CD4-positive, alpha-beta memory T cell (primary cell): ENCODE measurements at regions not wholly inside any gene's neighbourhood (a gene's known extent, or its start where the extent isn't known, plus 50 kb on each side); places are given as distances from the start of the nearest gene placed in this dataset.

ENCODE experiments used
- CTCF ChIA-PET: fragments of 350-600 bp; sonication (Branson Sonifier 250); formaldehyde crosslinking; loops from one replicate; lab custom pipeline; 2021; ENCODE audit warnings: inconsistent platforms; ENCODE audit not compliant: partially characterized antibody; lab: Charles Lee
- POLR2A ChIA-PET: fragments of 350-600 bp; sonication (Branson Sonifier 250); formaldehyde crosslinking; loops from one replicate; lab custom pipeline; 2021; ENCODE audit not compliant: partially characterized antibody; lab: Charles Lee
- DNase-seq, 5 donors: peaks; one replicate each; pipeline versions ENCODE4 v3.0.0 to v3.0.0-alpha.2; 2020 to 2022; ENCODE audit warnings: mixed read lengths in 1 of 5
- H3K27ac ChIP-seq: one replicate; pipeline ENCODE4 v1.7.0; 2013; ENCODE audit warnings: low read depth, low read length
- H3K27me3 ChIP-seq: 2 replicates; pipeline ENCODE4 v1.7.0; 2013; ENCODE audit warnings: mild to moderate bottlenecking, low read length, moderate library complexity; ENCODE audit not compliant: insufficient read depth
- H3K36me3 ChIP-seq: 2 replicates; pipeline ENCODE4 v1.7.0; 2013; ENCODE audit warnings: mild to moderate bottlenecking, low read length, moderate library complexity; ENCODE audit not compliant: insufficient read depth
- H3K4me1 ChIP-seq: 2 replicates; pipeline ENCODE4 v1.7.0; 2013; ENCODE audit warnings: mild to moderate bottlenecking, low read length, moderate library complexity; ENCODE audit not compliant: insufficient read depth
- H3K4me3 ChIP-seq, 2 donors: one replicate each; pipeline ENCODE4 v1.7.0; 2013; ENCODE audit warnings: low read length in 2 of 2, mild to moderate bottlenecking in 1 of 2
- H3K9me3 ChIP-seq, 2 donors: one replicate each; pipeline ENCODE4 v1.7.0; 2013; ENCODE audit warnings: low read length in 2 of 2, control low read depth in 1 of 2; ENCODE audit not compliant: control insufficient read depth in 1 of 2
- H3K27ac Mint-ChIP-seq, 7 donors: one replicate each; pipeline ENCODE4 v1.8.0; 2020 to 2021; ENCODE audit warnings: mixed read lengths in 7 of 7, mild to moderate bottlenecking in 6 of 7, inconsistent platforms in 3 of 7, moderate library complexity in 3 of 7
- H3K27me3 Mint-ChIP-seq, 2 donors: one replicate each; pipeline ENCODE4 v1.8.0; 2020 to 2021; ENCODE audit warnings: mixed read lengths in 2 of 2
- H3K36me3 Mint-ChIP-seq, 2 donors: one replicate each; pipeline ENCODE4 v1.8.0; 2020 to 2021; ENCODE audit warnings: mixed read lengths in 2 of 2, inconsistent platforms in 1 of 2, mild to moderate bottlenecking in 1 of 2
- H3K4me1 Mint-ChIP-seq, 4 donors: one replicate each; pipeline ENCODE4 v1.8.0; 2020 to 2021; ENCODE audit warnings: mixed read lengths in 4 of 4, mild to moderate bottlenecking in 1 of 4
- H3K4me3 Mint-ChIP-seq, 8 donors: one replicate each; pipeline ENCODE4 v1.8.0; 2020 to 2021; ENCODE audit warnings: mixed read lengths in 8 of 8, mild to moderate bottlenecking in 7 of 8, moderate library complexity in 6 of 8, inconsistent platforms in 3 of 8
- H3K9me3 Mint-ChIP-seq, 8 donors: one replicate each; pipeline ENCODE4 v1.8.0; 2020 to 2021; ENCODE audit warnings: mixed read lengths in 8 of 8, mild to moderate bottlenecking in 5 of 8, inconsistent platforms in 3 of 8, moderate library complexity in 1 of 8
- intact Hi-C: fragments of 100-400 bp; cut with micrococcal nuclease; formaldehyde crosslinking; loops from one replicate; pipeline ENCODE4 v1.15.1; 2023

GRCh38 chr2:235141411-235142128 lies 189.8 kb downstream of the SH3BP4 start:
- DNase-seq: no peak
- Histone ChIP-seq H3K4me1 (no peaks in the 10 kb centered on the region), H3K4me3 (no peak overlapping the region), H3K9me3 (no peaks in the 10 kb centered on the region), H3K27ac (no peak overlapping the region), H3K27me3 (no peaks in the 10 kb centered on the region), H3K36me3 (no peaks in the 10 kb centered on the region)
- CTCF ChIA-PET: no interaction called here
- H3K27me3 Mint-ChIP-seq: peaks cover 7 to 8% of the 10 kb centered on the region in 2 donors
- POLR2A ChIA-PET: no interaction called here
- H3K4me1 Mint-ChIP-seq: no peaks in the 10 kb centered on the region
- H3K9me3 Mint-ChIP-seq: no peaks in the 10 kb centered on the region
- no peak overlapping the region for H3K4me3 Mint-ChIP-seq
- intact Hi-C loops: no loop called here
- H3K36me3 Mint-ChIP-seq: no peaks in the 10 kb centered on the region
- H3K27ac Mint-ChIP-seq: no peak overlapping the region

DNA sequence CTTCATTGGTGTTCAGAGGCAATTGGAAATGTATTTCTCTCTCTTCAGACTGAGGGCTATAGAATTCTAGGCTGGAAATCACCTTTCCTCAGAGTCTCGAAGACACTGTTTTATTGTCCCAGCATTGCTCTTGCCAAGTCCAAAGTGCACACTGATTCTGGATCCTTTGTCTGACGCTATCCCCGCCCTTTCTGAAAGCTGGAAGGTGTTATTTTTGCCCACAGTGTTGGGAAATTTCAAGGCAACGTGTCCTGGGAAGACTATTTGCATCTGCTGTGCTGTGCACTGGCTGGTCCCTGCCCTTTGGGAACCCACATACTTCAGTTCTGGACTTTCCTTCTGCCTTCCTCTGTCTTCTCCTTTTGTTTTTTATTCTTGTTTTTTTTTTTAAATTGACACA lies 190.8 kb downstream of the SH3BP4 start:
- H3K4me3 ChIP-seq: no peak overlapping the region
- H3K36me3 Mint-ChIP-seq: no peaks in the 10 kb centered on the region
- H3K4me1 Mint-ChIP-seq: no peaks in the 10 kb centered on the region
- no peaks in the 10 kb centered on the region for H3K27me3 ChIP-seq
- intact Hi-C loops: no loop called here
- no peaks in the 10 kb centered on the region for H3K4me1 ChIP-seq
- CTCF ChIA-PET: no interaction called here
- no peak for DNase-seq
- H3K27ac ChIP-seq: no peak overlapping the region
- no peaks in the 10 kb centered on the region for H3K36me3 ChIP-seq
- peaks cover 3 to 5% of the 10 kb centered on the region in 2 donors for H3K27me3 Mint-ChIP-seq
- no peaks in the 10 kb centered on the region for H3K9me3 ChIP-seq
- H3K4me3 Mint-ChIP-seq: no peak overlapping the region
- H3K9me3 Mint-ChIP-seq: no peaks in the 10 kb centered on the region
- POLR2A ChIA-PET: no interaction called here
- H3K27ac Mint-ChIP-seq: no peak overlapping the region

GRCh38 chr2:235143789-235144188 lies 192.0 kb downstream of the SH3BP4 start:
- Mint-ChIP-seq H3K27ac (no peak overlapping the region), H3K4me1 (no peaks in the 10 kb centered on the region), H3K4me3 (no peak overlapping the region), H3K36me3 (no peaks in the 10 kb centered on the region), H3K27me3 (peaks cover 3% of the 10 kb centered on the region in 2 donors), H3K9me3 (peaks cover 0 to 3% (median 0%) of the 10 kb centered on the region in 8 donors)
- POLR2A ChIA-PET: no interaction called here
- intact Hi-C loops: no loop called here
- Histone ChIP-seq H3K4me1 (no peaks in the 10 kb centered on the region), H3K27ac (no peak overlapping the region), H3K36me3 (no peaks in the 10 kb centered on the region), H3K9me3 (no peaks in the 10 kb centered on the region), H3K4me3 (no peak overlapping the region), H3K27me3 (no peaks in the 10 kb centered on the region)
- CTCF ChIA-PET: interaction anchor here (1.0 to 1.1 kb wide), 3 partner anchors 9 to 450 kb away, joined by 3 to 4 read pairs (median 3); no protein-coding TSS in a partner anchor
- no peak for DNase-seq

GRCh38 chr2:235144291-235144690 lies 192.5 kb downstream of the SH3BP4 start:
- intact Hi-C loops: no loop called here
- no peak overlapping the region for H3K27ac ChIP-seq
- Mint-ChIP-seq H3K4me1 (no peaks in the 10 kb centered on the region), H3K9me3 (peaks cover 0 to 3% (median 0%) of the 10 kb centered on the region in 8 donors), H3K36me3 (no peaks in the 10 kb centered on the region), H3K4me3 (no peak overlapping the region), H3K27me3 (peaks cover 5% of the 10 kb centered on the region in 2 donors), H3K27ac (no peak overlapping the region)
- H3K36me3 ChIP-seq: no peaks in the 10 kb centered on the region
- POLR2A ChIA-PET: no interaction called here
- DNase-seq: no peak
- H3K4me1 ChIP-seq: no peaks in the 10 kb centered on the region
- H3K4me3 ChIP-seq: no peak overlapping the region
- CTCF ChIA-PET: interaction anchor here (1.0 to 1.1 kb wide), 2 partner anchors 9 to 449 kb away, joined by 3 to 4 read pairs; no protein-coding TSS in a partner anchor
- H3K27me3 ChIP-seq: no peaks in the 10 kb centered on the region
- no peaks in the 10 kb centered on the region for H3K9me3 ChIP-seq

DNA sequence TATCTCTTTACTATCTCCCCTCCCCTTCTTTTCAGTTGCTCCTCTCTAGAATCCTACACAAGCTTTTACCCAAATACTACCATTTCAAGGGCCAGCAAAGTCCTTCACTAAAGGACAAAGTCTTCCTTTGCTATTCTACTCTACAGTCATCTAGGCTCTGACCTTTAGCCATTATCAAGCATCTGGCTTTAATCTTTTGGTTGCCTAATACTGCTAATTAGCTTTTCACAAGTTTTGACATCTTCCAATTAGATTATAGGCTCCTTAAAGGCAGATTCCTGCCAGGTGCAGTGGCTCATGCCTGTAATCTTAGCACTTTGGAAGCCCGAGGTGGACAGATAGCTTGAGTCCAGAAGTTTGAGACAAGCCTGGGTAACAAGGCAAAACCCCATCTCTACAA lies 194.4 kb downstream of the SH3BP4 start:
- H3K4me1 ChIP-seq: no peaks in the 10 kb centered on the region
- no peak for DNase-seq
- no peaks in the 10 kb centered on the region for H3K9me3 ChIP-seq
- H3K4me3 Mint-ChIP-seq: no peak overlapping the region
- H3K4me1 Mint-ChIP-seq: no peaks in the 10 kb centered on the region
- POLR2A ChIA-PET: no interaction called here
- no peaks in the 10 kb centered on the region for H3K36me3 ChIP-seq
- peaks cover 0 to 3% (median 0%) of the 10 kb centered on the region in 8 donors for H3K9me3 Mint-ChIP-seq
- intact Hi-C loops: no loop called here
- H3K27ac Mint-ChIP-seq: no peak overlapping the region
- no peaks in the 10 kb centered on the region for H3K36me3 Mint-ChIP-seq
- CTCF ChIA-PET: interaction anchor here (0.9 kb wide), 1 partner anchor 8 kb away, joined by 3 read pairs; no protein-coding TSS in a partner anchor
- no peaks in the 10 kb centered on the region for H3K27me3 ChIP-seq
- no peak overlapping the region for H3K27ac ChIP-seq
- H3K27me3 Mint-ChIP-seq: peaks cover 5 to 7% of the 10 kb centered on the region in 2 donors
- no peak overlapping the region for H3K4me3 ChIP-seq

GRCh38 chr2:235146871-235147565 lies 195.2 kb downstream of the SH3BP4 start:
- Histone ChIP-seq H3K9me3 (no peaks in the 10 kb centered on the region), H3K4me1 (no peaks in the 10 kb centered on the region), H3K36me3 (no peaks in the 10 kb centered on the region), H3K4me3 (no peak overlapping the region), H3K27ac (no peak overlapping the region), H3K27me3 (no peaks in the 10 kb centered on the region)
- no peaks in the 10 kb centered on the region for H3K36me3 Mint-ChIP-seq
- H3K9me3 Mint-ChIP-seq: peaks cover 0 to 3% (median 0%) of the 10 kb centered on the region in 8 donors
- no peak for DNase-seq
- POLR2A ChIA-PET: no interaction called here
- peaks cover 5 to 7% of the 10 kb centered on the region in 2 donors for H3K27me3 Mint-ChIP-seq
- intact Hi-C loops: no loop called here
- H3K4me3 Mint-ChIP-seq: no peak overlapping the region
- no peaks in the 10 kb centered on the region for H3K4me1 Mint-ChIP-seq
- H3K27ac Mint-ChIP-seq: no peak overlapping the region
- CTCF ChIA-PET: interaction anchor here (0.9 kb wide), 1 partner anchor 11 kb away, joined by 3 read pairs; no protein-coding TSS in a partner anchor
